WTC11 (cell line): ENCODE measurements at regions not wholly inside any gene's neighbourhood (a gene's known extent, or its start where the extent isn't known, plus 50 kb on each side); places are given as distances from the start of the nearest gene placed in this dataset.
"Not testable (repeated sequence)": the region's sequence is repeated elsewhere in the genome, so short reads cannot be mapped to it uniquely, and the experiment has no call there.

ENCODE experiments used
- ATAC-seq: fragments of 200-7000 bp; cut with Tn5 transposase; 2 replicates; pipeline ENCODE4 v1.10.0; 2021; ENCODE audit warnings: mild to moderate bottlenecking, moderate library complexity
- CTCF ChIA-PET: fragments of 300-600 bp; sonication (Branson Sonifier 250); formaldehyde crosslinking; loops from one replicate; lab custom pipeline; 2021; ENCODE audit warnings: antibody characterized with exemption; lab: Charles Lee
- POLR2A ChIA-PET: fragments of 350-600 bp; sonication (Branson Sonifier 250); formaldehyde crosslinking; loops from one replicate; lab custom pipeline; 2021; ENCODE audit warnings: antibody characterized with exemption; lab: Charles Lee
- DNase-seq: peaks from one replicate; pipeline ENCODE4 v3.0.0; 2021; ENCODE audit warnings: low spot score
- H3K27ac Mint-ChIP-seq: 2 replicates; pipeline ENCODE4 v1.8.0; 2021; ENCODE audit warnings: mixed read lengths
- H3K27me3 Mint-ChIP-seq: 2 replicates; pipeline ENCODE4 v1.8.0; 2021; ENCODE audit warnings: low read depth, mild to moderate bottlenecking, moderate library complexity, mixed read lengths
- H3K36me3 Mint-ChIP-seq: 2 replicates; pipeline ENCODE4 v1.8.0; 2021; ENCODE audit warnings: mixed read lengths
- H3K4me1 Mint-ChIP-seq: 2 replicates; pipeline ENCODE4 v1.8.0; 2022; ENCODE audit warnings: mixed read lengths
- H3K4me3 Mint-ChIP-seq: 2 replicates; pipeline ENCODE4 v1.8.0; 2021; ENCODE audit warnings: mild to moderate bottlenecking, moderate library complexity, mixed read lengths
- H3K9me3 Mint-ChIP-seq: 2 replicates; pipeline ENCODE4 v1.8.0; 2021; ENCODE audit warnings: mixed read lengths
- ATF1 ChIP-seq: sonication (generic); formaldehyde crosslinking; IDR thresholded peaks from 2 replicates; pipeline ENCODE4 v1.8.1; 2023; ENCODE audit warnings: mild to moderate bottlenecking, moderate library complexity, missing genetic modification reagents
- CREM ChIP-seq: sonication (generic); formaldehyde crosslinking; IDR thresholded peaks from 2 replicates; pipeline ENCODE4 v1.8.1; 2022; ENCODE audit warnings: mild to moderate bottlenecking, missing genetic modification reagents, moderate library complexity
- GTF2I ChIP-seq: fragments of 250-450 bp; sonication (Bioruptor Pico); conservative IDR thresholded peaks from 2 replicates; pipeline ENCODE4 v1.4.0; 2021; ENCODE audit warnings: mild to moderate bottlenecking
- MXD4 ChIP-seq: fragments of 250-450 bp; sonication (Bioruptor Pico); IDR thresholded peaks from 2 replicates; pipeline ENCODE4 v1.8.0; 2021; ENCODE audit warnings: mild to moderate bottlenecking, moderate library complexity, borderline replicate concordance
- NR1H2 ChIP-seq: sonication (generic); formaldehyde crosslinking; IDR thresholded peaks from 2 replicates; pipeline ENCODE4 v1.9.0; 2021; ENCODE audit warnings: mild to moderate bottlenecking, moderate library complexity, missing genetic modification reagents
- NR3C1 ChIP-seq: sonication (generic); formaldehyde crosslinking; conservative IDR thresholded peaks from 2 replicates; pipeline ENCODE4 v1.8.1; 2023; ENCODE audit warnings: low read depth, mild to moderate bottlenecking, missing genetic modification reagents
- OVOL2 ChIP-seq: fragments of 250-450 bp; sonication (Bioruptor Pico); IDR thresholded peaks from 2 replicates; pipeline ENCODE4 v1.9.0; 2021; ENCODE audit warnings: mild to moderate bottlenecking, borderline replicate concordance
- SOX15 ChIP-seq: fragments of 250-450 bp; sonication (Bioruptor Pico); IDR thresholded peaks from 2 replicates; pipeline ENCODE4 v1.9.0; 2021; ENCODE audit warnings: mild to moderate bottlenecking
- SP1 ChIP-seq: sonication (generic); formaldehyde crosslinking; conservative IDR thresholded peaks from 2 replicates; pipeline ENCODE4 v1.8.1; 2022; ENCODE audit warnings: missing genetic modification reagents
- TCF7 ChIP-seq: sonication (generic); formaldehyde crosslinking; IDR thresholded peaks from 2 replicates; pipeline ENCODE4 v1.8.0; 2022; ENCODE audit warnings: mild to moderate bottlenecking, low read depth, missing genetic modification reagents, moderate library complexity
- TEAD4 ChIP-seq: sonication (generic); formaldehyde crosslinking; IDR thresholded peaks from 2 replicates; pipeline ENCODE4 v1.8.0; 2022; ENCODE audit warnings: mild to moderate bottlenecking, missing genetic modification reagents
- ZNF138 ChIP-seq: sonication (generic); formaldehyde crosslinking; conservative IDR thresholded peaks from 2 replicates; pipeline ENCODE4 v1.8.1; 2022; ENCODE audit warnings: mild to moderate bottlenecking, moderate library complexity, missing genetic modification reagents
- ZNF219 ChIP-seq: sonication (generic); formaldehyde crosslinking; IDR thresholded peaks from 2 replicates; pipeline ENCODE4 v1.8.0; 2023; ENCODE audit warnings: missing genetic modification reagents, mild to moderate bottlenecking, borderline replicate concordance
- TF ChIP-seq, protein P1 (sequence below): sonication (generic); formaldehyde crosslinking; IDR thresholded peaks from 2 replicates; pipeline ENCODE4 v1.8.0; 2023; ENCODE audit warnings: missing genetic modification reagents, mild to moderate bottlenecking, borderline replicate concordance
- TF ChIP-seq, protein P2 (sequence below): sonication (generic); formaldehyde crosslinking; IDR thresholded peaks from 2 replicates; pipeline ENCODE4 v1.8.1; 2023; ENCODE audit warnings: mild to moderate bottlenecking, missing genetic modification reagents, moderate library complexity
- TF ChIP-seq, protein P3 (sequence below): sonication (generic); formaldehyde crosslinking; IDR thresholded peaks from 2 replicates; pipeline ENCODE4 v1.8.0; 2022; ENCODE audit warnings: mild to moderate bottlenecking, missing genetic modification reagents
- TF ChIP-seq, protein P4 (sequence below): sonication (generic); formaldehyde crosslinking; IDR thresholded peaks from 2 replicates; pipeline ENCODE4 v1.8.0; 2022; ENCODE audit warnings: mild to moderate bottlenecking, missing genetic modification reagents
- TF ChIP-seq, protein P5 (sequence below): sonication (generic); formaldehyde crosslinking; IDR thresholded peaks from 2 replicates; pipeline ENCODE4 v1.8.0; 2022; ENCODE audit warnings: missing genetic modification reagents

DNA sequence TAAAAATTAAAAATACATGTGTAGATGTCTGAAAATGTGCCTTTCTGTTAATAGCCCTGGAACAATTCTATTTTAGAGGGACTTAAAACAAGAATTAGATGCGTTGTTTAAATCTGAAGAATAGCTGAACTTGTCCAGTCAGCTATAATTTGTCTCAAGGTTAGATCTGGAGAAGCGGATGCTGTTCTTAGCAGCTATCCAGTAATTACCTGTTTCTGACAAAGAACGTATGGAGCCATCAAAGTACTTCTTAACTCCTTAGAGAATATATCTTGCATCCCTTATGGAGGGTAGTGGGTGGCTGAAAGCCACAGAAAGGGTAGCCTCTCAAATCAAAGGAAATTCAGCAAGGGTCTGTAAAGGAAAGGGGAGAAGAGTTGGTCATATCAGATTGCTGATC is 160.4 kb downstream of the SEPTIN7 start:
- H3K9me3 Mint-ChIP-seq, DNase-seq, CTCF ChIA-PET, ATAC-seq, H3K27ac Mint-ChIP-seq, H3K27me3 Mint-ChIP-seq, H3K36me3 Mint-ChIP-seq, POLR2A ChIA-PET, H3K4me1 Mint-ChIP-seq, H3K4me3 Mint-ChIP-seq: not testable (repeated sequence)

DNA sequence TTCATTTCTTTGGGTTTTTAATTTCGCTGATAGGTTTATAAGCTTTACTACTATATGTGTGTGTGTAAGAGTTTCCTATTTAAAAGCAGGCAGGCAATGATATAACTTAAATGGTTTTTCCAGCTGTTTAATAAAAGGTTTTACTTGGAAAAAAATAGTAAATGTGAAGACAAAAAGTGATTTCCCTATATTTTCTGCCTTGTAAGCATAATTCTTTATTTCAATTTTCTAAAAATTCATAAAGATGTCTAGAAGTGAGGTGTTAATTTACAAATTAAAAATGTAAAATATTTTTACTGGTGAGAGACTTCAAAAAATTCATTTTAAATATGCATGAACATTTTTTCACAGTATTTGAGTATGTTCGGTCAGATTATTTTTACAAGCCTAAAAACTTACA is 161.8 kb downstream of the SEPTIN7 start:
- DNase-seq, CTCF ChIA-PET, ATAC-seq, H3K4me3 Mint-ChIP-seq, H3K4me1 Mint-ChIP-seq, H3K27ac Mint-ChIP-seq, POLR2A ChIA-PET, H3K36me3 Mint-ChIP-seq, H3K27me3 Mint-ChIP-seq, H3K9me3 Mint-ChIP-seq: not testable (repeated sequence)

DNA sequence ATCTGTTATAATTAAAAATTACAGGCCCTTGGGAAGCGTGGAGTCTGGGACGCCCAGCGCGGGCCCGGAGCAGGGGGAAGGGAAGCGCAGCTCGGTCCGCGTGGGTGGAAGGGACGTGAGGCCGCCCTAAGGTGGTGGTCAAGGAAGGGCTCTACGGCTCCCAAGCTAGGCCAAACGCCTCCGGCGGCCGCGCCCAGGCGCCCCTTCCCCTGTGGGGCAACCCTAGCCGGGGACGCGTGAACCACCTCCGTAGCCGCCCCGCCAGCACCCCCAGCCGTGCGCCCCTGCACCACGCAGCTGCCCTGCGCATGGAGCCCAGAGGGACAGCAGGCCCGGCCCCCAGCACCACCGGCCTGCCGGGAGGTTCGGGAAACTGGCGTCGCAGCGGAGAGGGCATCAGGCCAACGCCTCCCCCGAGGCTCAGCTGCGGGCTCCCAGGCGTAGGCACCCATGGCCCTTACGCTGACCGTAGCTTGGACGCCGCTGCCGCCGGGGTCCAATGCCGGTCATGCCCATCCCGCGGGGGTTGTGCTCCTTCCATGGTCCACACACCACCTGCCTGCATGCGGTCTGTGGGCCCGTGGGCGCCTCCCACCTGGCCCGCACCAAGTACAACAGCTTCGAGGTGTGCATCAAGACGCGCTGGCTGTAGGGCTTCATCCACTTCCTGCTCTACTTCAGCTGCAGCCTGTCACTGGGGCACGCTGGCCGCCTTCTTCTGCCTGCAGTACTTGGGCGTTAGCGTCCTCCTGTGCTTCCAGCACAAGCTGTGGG is 166.7 kb downstream of the SEPTIN7 start:
- TF ChIP-seq, protein P1, sequence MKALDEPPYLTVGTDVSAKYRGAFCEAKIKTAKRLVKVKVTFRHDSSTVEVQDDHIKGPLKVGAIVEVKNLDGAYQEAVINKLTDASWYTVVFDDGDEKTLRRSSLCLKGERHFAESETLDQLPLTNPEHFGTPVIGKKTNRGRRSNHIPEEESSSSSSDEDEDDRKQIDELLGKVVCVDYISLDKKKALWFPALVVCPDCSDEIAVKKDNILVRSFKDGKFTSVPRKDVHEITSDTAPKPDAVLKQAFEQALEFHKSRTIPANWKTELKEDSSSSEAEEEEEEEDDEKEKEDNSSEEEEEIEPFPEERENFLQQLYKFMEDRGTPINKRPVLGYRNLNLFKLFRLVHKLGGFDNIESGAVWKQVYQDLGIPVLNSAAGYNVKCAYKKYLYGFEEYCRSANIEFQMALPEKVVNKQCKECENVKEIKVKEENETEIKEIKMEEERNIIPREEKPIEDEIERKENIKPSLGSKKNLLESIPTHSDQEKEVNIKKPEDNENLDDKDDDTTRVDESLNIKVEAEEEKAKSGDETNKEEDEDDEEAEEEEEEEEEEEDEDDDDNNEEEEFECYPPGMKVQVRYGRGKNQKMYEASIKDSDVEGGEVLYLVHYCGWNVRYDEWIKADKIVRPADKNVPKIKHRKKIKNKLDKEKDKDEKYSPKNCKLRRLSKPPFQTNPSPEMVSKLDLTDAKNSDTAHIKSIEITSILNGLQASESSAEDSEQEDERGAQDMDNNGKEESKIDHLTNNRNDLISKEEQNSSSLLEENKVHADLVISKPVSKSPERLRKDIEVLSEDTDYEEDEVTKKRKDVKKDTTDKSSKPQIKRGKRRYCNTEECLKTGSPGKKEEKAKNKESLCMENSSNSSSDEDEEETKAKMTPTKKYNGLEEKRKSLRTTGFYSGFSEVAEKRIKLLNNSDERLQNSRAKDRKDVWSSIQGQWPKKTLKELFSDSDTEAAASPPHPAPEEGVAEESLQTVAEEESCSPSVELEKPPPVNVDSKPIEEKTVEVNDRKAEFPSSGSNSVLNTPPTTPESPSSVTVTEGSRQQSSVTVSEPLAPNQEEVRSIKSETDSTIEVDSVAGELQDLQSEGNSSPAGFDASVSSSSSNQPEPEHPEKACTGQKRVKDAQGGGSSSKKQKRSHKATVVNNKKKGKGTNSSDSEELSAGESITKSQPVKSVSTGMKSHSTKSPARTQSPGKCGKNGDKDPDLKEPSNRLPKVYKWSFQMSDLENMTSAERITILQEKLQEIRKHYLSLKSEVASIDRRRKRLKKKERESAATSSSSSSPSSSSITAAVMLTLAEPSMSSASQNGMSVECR (CRISPR knock-in tag): no peak
- TF ChIP-seq NR1H2 (CRISPR knock-in tag): no peak
- no peak for TF ChIP-seq ZNF219 (CRISPR knock-in tag)
- TF ChIP-seq CREM (CRISPR knock-in tag): no peak
- no peak for TF ChIP-seq NR3C1 (CRISPR knock-in tag)
- no peak for TF ChIP-seq ZNF138 (CRISPR knock-in tag)
- TF ChIP-seq, protein P2, sequence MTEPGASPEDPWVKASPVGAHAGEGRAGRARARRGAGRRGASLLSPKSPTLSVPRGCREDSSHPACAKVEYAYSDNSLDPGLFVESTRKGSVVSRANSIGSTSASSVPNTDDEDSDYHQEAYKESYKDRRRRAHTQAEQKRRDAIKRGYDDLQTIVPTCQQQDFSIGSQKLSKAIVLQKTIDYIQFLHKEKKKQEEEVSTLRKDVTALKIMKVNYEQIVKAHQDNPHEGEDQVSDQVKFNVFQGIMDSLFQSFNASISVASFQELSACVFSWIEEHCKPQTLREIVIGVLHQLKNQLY (CRISPR knock-in tag): no peak
- TF ChIP-seq, protein P3, sequence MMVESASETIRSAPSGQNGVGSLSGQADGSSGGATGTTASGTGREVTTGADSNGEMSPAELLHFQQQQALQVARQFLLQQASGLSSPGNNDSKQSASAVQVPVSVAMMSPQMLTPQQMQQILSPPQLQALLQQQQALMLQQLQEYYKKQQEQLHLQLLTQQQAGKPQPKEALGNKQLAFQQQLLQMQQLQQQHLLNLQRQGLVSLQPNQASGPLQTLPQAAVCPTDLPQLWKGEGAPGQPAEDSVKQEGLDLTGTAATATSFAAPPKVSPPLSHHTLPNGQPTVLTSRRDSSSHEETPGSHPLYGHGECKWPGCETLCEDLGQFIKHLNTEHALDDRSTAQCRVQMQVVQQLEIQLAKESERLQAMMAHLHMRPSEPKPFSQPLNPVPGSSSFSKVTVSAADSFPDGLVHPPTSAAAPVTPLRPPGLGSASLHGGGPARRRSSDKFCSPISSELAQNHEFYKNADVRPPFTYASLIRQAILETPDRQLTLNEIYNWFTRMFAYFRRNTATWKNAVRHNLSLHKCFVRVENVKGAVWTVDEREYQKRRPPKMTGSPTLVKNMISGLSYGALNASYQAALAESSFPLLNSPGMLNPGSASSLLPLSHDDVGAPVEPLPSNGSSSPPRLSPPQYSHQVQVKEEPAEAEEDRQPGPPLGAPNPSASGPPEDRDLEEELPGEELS (CRISPR knock-in tag): no peak
- TF ChIP-seq SOX15 (CRISPR knock-in tag): no peak
- TF ChIP-seq SP1 (CRISPR knock-in tag): no peak
- TF ChIP-seq ATF1 (CRISPR knock-in tag): no peak
- TF ChIP-seq, protein P4, sequence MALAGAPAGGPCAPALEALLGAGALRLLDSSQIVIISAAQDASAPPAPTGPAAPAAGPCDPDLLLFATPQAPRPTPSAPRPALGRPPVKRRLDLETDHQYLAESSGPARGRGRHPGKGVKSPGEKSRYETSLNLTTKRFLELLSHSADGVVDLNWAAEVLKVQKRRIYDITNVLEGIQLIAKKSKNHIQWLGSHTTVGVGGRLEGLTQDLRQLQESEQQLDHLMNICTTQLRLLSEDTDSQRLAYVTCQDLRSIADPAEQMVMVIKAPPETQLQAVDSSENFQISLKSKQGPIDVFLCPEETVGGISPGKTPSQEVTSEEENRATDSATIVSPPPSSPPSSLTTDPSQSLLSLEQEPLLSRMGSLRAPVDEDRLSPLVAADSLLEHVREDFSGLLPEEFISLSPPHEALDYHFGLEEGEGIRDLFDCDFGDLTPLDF (CRISPR knock-in tag): no peak
- no peak for TF ChIP-seq GTF2I (CRISPR knock-in tag)
- TF ChIP-seq TEAD4 (CRISPR knock-in tag): no peak
- no peak for TF ChIP-seq MXD4
- TF ChIP-seq OVOL2 (CRISPR knock-in tag): no peak
- TF ChIP-seq TCF7: no peak
- TF ChIP-seq, protein P5, sequence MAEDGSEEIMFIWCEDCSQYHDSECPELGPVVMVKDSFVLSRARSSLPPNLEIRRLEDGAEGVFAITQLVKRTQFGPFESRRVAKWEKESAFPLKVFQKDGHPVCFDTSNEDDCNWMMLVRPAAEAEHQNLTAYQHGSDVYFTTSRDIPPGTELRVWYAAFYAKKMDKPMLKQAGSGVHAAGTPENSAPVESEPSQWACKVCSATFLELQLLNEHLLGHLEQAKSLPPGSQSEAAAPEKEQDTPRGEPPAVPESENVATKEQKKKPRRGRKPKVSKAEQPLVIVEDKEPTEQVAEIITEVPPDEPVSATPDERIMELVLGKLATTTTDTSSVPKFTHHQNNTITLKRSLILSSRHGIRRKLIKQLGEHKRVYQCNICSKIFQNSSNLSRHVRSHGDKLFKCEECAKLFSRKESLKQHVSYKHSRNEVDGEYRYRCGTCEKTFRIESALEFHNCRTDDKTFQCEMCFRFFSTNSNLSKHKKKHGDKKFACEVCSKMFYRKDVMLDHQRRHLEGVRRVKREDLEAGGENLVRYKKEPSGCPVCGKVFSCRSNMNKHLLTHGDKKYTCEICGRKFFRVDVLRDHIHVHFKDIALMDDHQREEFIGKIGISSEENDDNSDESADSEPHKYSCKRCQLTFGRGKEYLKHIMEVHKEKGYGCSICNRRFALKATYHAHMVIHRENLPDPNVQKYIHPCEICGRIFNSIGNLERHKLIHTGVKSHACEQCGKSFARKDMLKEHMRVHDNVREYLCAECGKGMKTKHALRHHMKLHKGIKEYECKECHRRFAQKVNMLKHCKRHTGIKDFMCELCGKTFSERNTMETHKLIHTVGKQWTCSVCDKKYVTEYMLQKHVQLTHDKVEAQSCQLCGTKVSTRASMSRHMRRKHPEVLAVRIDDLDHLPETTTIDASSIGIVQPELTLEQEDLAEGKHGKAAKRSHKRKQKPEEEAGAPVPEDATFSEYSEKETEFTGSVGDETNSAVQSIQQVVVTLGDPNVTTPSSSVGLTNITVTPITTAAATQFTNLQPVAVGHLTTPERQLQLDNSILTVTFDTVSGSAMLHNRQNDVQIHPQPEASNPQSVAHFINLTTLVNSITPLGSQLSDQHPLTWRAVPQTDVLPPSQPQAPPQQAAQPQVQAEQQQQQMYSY (CRISPR knock-in tag): no peak
- POLR2A ChIA-PET: no interaction called here
- Mint-ChIP-seq H3K36me3 (0 out of 2 replicates have a peak, but pooled peaks cover 2% of the 10 kb centered on the region), H3K27me3 (no peaks in the 10 kb centered on the region), H3K4me1 (no peaks in the 10 kb centered on the region), H3K27ac (no peak overlapping the region), H3K4me3 (no peak overlapping the region), H3K9me3 (peaks cover 5% of the 10 kb centered on the region)
- CTCF ChIA-PET: interaction anchor here (0.7 to 1.3 kb wide), 2 partner anchors 8 to 51 kb away, joined by 3 to 5 read pairs; no protein-coding TSS in a partner anchor
- DNase-seq: peak; percentile 26
- peak; percentile 43 for ATAC-seq
